ENCODE measurements at regions not wholly inside any gene's neighbourhood (a gene's known extent, or its start where the extent isn't known, plus 50 kb on each side); places are given as distances from the start of the nearest gene placed in this dataset.

- DNase-seq, result no peak
Observed at GRCh38 chr12:92489781-92490180, 213.0 kb upstream of the PLEKHG7 start.

GRCh38 chr12:92488735-92489134 lies 214.1 kb upstream of the PLEKHG7 start:
- no peak for DNase-seq

- DNase-seq, result no peak
Observed at GRCh38 chr12:92487138-92487485, 215.7 kb upstream of the PLEKHG7 start.

- DNase-seq, result no peak
Observed at GRCh38 chr12:92486443-92487137, 216.2 kb upstream of the PLEKHG7 start.

- no peak for DNase-seq
Observed at GRCh38 chr12:92485351-92486348, 217.1 kb upstream of the PLEKHG7 start.

GRCh38 chr12:92482599-92482998 lies 220.2 kb upstream of the PLEKHG7 start:
- no peak for DNase-seq

- no peak for DNase-seq
Observed at GRCh38 chr12:92481066-92481465, 221.7 kb upstream of the PLEKHG7 start.

GRCh38 chr12:92478692-92479091 lies 224.1 kb upstream of the PLEKHG7 start:
- DNase-seq, result no peak

GRCh38 chr12:92476844-92477243 lies 225.9 kb upstream of the PLEKHG7 start:
- no peak for DNase-seq

- DNase-seq, result no peak
Observed at GRCh38 chr12:92473564-92473963, 229.2 kb upstream of the PLEKHG7 start.

- DNase-seq, result no peak
Observed at GRCh38 chr12:92472201-92472600, 230.6 kb upstream of the PLEKHG7 start.

- no peak for DNase-seq
Observed at GRCh38 chr12:92471551-92471950, 231.2 kb upstream of the PLEKHG7 start.

- DNase-seq, result peak in 1 of 2 experiments; percentile 38
Observed at GRCh38 chr12:92470608-92471021, 232.2 kb upstream of the PLEKHG7 start.

- no peak for DNase-seq
Observed at GRCh38 chr12:92469837-92470236, 233.0 kb upstream of the PLEKHG7 start.

- no peak for DNase-seq
Observed at GRCh38 chr12:92468358-92469020, 234.3 kb upstream of the PLEKHG7 start.

- DNase-seq, result no peak
Observed at GRCh38 chr12:92467886-92468285, 234.9 kb upstream of the PLEKHG7 start.

- no peak for DNase-seq
Observed at GRCh38 chr12:92466391-92467305, 236.1 kb upstream of the PLEKHG7 start.

- no peak for DNase-seq
Observed at GRCh38 chr12:92465786-92466295, 236.9 kb upstream of the PLEKHG7 start.

GRCh38 chr12:92464911-92465310 lies 237.9 kb upstream of the PLEKHG7 start:
- no peak for DNase-seq

- DNase-seq, result no peak
Observed at GRCh38 chr12:92463171-92463570, 239.6 kb upstream of the PLEKHG7 start.

- no peak for DNase-seq
Observed at GRCh38 chr12:92462527-92462926, 240.3 kb upstream of the PLEKHG7 start.

GRCh38 chr12:92462049-92462448 lies 240.7 kb upstream of the PLEKHG7 start:
- no peak for DNase-seq

Data from stimulated activated CD4-positive, alpha-beta T cell treated with anti-CD3 and anti-CD28 coated beads, Interleukin-4, amount 100 ng/mL, for 4 hours (primary cell).